ENCODE measurements at regions not wholly inside any gene's neighbourhood (a gene's known extent, or its start where the extent isn't known, plus 50 kb on each side); places are given as distances from the start of the nearest gene placed in this dataset.

DNA sequence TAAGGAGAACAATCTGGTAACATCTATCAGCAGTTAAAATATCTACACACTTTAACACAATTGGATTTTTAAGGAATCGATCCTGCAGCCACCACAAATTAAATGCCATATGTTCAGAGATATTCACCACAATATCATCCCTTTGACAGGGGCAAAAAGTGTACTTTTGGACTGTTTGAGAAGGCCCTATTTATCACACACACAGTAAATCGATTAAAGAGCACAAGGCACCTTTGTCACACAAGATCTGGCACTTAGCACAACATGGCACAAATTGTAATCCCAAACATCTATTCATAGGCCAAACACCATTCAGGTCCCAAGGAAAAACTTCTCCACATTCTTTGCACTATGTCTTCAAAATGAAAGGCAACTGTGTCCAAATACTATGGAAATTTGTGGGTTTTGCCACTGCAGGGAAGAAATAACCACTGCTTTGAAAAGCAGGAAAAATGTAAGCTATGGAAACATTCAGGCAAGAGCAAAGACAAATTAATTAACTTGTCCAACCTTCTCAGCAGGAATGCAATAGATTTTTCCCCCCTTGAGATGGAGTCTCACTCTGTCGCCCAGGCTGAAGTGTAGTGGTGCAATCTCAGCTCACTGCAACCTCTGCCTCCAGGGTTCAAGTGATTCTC lies 282.5 kb upstream of the TMPO start:
- Histone ChIP-seq H3K27ac (replicated peaks) (no peak overlapping the region), H3K4me3 (replicated peaks; ENCODE audit: insufficient read depth, low read length) (no peak overlapping the region), H3K27me3 (ENCODE audit: insufficient read depth, poor library complexity, severe bottlenecking) (peaks cover 3% of the 10 kb centered on the region)
- DNase-seq (ENCODE audit: low read depth in 1 of 2, low spot score in 1 of 2) = no peak
- TF ChIP-seq POLR2AphosphoS5 (IDR thresholded peaks at IDR 0.05; ENCODE audit: low read depth) (no peak), SPI1 (IDR thresholded peaks at IDR 0.05; ENCODE audit: borderline replicate concordance, low read depth) (no peak), GABPA (IDR thresholded peaks at IDR 0.05; ENCODE audit: low read depth) (no peak)
- TF ChIP-seq, protein P1, sequence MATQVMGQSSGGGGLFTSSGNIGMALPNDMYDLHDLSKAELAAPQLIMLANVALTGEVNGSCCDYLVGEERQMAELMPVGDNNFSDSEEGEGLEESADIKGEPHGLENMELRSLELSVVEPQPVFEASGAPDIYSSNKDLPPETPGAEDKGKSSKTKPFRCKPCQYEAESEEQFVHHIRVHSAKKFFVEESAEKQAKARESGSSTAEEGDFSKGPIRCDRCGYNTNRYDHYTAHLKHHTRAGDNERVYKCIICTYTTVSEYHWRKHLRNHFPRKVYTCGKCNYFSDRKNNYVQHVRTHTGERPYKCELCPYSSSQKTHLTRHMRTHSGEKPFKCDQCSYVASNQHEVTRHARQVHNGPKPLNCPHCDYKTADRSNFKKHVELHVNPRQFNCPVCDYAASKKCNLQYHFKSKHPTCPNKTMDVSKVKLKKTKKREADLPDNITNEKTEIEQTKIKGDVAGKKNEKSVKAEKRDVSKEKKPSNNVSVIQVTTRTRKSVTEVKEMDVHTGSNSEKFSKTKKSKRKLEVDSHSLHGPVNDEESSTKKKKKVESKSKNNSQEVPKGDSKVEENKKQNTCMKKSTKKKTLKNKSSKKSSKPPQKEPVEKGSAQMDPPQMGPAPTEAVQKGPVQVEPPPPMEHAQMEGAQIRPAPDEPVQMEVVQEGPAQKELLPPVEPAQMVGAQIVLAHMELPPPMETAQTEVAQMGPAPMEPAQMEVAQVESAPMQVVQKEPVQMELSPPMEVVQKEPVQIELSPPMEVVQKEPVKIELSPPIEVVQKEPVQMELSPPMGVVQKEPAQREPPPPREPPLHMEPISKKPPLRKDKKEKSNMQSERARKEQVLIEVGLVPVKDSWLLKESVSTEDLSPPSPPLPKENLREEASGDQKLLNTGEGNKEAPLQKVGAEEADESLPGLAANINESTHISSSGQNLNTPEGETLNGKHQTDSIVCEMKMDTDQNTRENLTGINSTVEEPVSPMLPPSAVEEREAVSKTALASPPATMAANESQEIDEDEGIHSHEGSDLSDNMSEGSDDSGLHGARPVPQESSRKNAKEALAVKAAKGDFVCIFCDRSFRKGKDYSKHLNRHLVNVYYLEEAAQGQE (IDR thresholded peaks at IDR 0.05; ENCODE audit: insufficient replicate concordance, low read depth) = no peak
- TF ChIP-seq, protein P2, sequence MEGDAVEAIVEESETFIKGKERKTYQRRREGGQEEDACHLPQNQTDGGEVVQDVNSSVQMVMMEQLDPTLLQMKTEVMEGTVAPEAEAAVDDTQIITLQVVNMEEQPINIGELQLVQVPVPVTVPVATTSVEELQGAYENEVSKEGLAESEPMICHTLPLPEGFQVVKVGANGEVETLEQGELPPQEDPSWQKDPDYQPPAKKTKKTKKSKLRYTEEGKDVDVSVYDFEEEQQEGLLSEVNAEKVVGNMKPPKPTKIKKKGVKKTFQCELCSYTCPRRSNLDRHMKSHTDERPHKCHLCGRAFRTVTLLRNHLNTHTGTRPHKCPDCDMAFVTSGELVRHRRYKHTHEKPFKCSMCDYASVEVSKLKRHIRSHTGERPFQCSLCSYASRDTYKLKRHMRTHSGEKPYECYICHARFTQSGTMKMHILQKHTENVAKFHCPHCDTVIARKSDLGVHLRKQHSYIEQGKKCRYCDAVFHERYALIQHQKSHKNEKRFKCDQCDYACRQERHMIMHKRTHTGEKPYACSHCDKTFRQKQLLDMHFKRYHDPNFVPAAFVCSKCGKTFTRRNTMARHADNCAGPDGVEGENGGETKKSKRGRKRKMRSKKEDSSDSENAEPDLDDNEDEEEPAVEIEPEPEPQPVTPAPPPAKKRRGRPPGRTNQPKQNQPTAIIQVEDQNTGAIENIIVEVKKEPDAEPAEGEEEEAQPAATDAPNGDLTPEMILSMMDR (IDR thresholded peaks at IDR 0.05; ENCODE audit: insufficient read depth, low read length) = no peak

DNA sequence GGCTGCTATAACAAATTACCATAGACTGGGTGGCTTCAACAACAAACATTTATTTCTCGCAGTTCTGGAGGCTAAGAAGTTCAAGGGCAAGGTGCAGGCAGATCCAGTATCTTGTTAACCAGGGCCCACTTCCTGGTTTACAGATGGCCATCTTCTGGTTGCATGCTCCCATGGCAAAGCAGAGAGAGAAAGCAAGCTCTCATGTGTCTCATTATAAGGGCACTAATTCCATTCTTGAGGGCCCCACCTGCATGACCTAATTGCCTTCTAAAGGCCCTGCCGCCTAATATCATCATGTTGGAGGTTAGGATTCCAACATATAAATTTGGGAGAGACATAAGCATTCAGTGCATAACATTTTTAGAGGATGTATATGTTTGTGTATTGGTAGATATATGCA lies 280.1 kb upstream of the TMPO start:
- TF ChIP-seq SPI1 (IDR thresholded peaks at IDR 0.05; ENCODE audit: borderline replicate concordance, low read depth) (no peak), POLR2AphosphoS5 (IDR thresholded peaks at IDR 0.05; ENCODE audit: low read depth) (no peak), GABPA (IDR thresholded peaks at IDR 0.05; ENCODE audit: low read depth) (no peak)
- TF ChIP-seq, protein P2 (IDR thresholded peaks at IDR 0.05; ENCODE audit: insufficient read depth, low read length) = no peak
- TF ChIP-seq, protein P1 (IDR thresholded peaks at IDR 0.05; ENCODE audit: insufficient replicate concordance, low read depth) = no peak
- Histone ChIP-seq H3K27ac (replicated peaks) (no peak overlapping the region), H3K27me3 (ENCODE audit: insufficient read depth, poor library complexity, severe bottlenecking) (peaks cover 3% of the 10 kb centered on the region), H3K4me3 (replicated peaks; ENCODE audit: insufficient read depth, low read length) (no peak overlapping the region)
- DNase-seq (ENCODE audit: low read depth in 1 of 2, low spot score in 1 of 2) = no peak

DNA sequence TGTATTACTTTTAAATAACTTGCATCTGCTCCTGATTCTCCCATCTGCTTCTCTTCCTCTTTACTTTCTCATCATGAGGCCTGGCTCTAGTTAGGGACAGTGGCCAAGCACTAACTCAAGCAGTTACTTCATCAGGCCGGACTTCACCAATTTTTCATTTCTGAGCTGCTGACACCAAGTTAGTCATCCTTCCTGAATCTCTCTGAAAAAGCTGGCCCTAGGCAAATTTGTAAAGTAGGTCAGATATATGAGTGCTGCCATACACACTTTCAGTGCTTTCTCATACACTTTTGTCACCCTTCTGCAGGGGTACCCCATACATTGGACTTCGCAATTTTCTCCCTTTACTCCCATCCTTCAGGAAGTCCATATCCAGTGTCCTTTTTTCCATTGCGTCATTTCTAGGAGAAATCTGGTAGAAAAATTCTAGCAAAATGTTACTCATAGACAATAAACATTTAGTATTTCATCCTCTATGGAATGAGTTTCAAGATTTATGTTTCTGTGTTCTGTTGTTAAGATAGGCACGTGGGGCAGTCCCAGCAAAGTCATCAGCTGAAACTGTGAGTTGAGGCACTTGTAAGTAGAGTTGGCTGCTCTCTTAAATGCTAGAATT lies 276.8 kb upstream of the TMPO start:
- no peak for DNase-seq (ENCODE audit: low read depth in 1 of 2, low spot score in 1 of 2)
- Histone ChIP-seq H3K27me3 (ENCODE audit: insufficient read depth, poor library complexity, severe bottlenecking) (peaks cover 6% of the 10 kb centered on the region), H3K27ac (replicated peaks) (no peak overlapping the region), H3K4me3 (replicated peaks; ENCODE audit: insufficient read depth, low read length) (no peak overlapping the region)
- TF ChIP-seq POLR2AphosphoS5 (IDR thresholded peaks at IDR 0.05; ENCODE audit: low read depth) = no peak
- TF ChIP-seq, protein P1 (IDR thresholded peaks at IDR 0.05; ENCODE audit: insufficient replicate concordance, low read depth) = no peak
- TF ChIP-seq, protein P2 (IDR thresholded peaks at IDR 0.05; ENCODE audit: insufficient read depth, low read length) = no peak
- TF ChIP-seq GABPA (IDR thresholded peaks at IDR 0.05; ENCODE audit: low read depth) = no peak
- TF ChIP-seq SPI1 (IDR thresholded peaks at IDR 0.05; ENCODE audit: borderline replicate concordance, low read depth) = no peak

All from HL-60 (cell line).